ENCODE measurements at regions not wholly inside any gene's neighbourhood (a gene's known extent, or its start where the extent isn't known, plus 50 kb on each side); places are given as distances from the start of the nearest gene placed in this dataset.
A peak's percentile ranks its signal among the peaks of the same experiment; 100 is the strongest.
"Not testable (repeated sequence)": the region's sequence is repeated elsewhere in the genome, so short reads cannot be mapped to it uniquely, and the experiment has no call there.

- DNase-seq (ENCODE audit: extremely low read depth in 1 of 11, low read depth in 9 of 11, low spot score in 4 of 11) = no peak
These were observed 98.1 kb upstream of the SPOPL start for GRCh38 chr2:138403431-138403927.

- DNase-seq (ENCODE audit: extremely low read depth in 1 of 11, low read depth in 9 of 11, low spot score in 4 of 11) = no peak
These were observed 87.6 kb upstream of the SPOPL start for GRCh38 chr2:138414014-138414413.

DNA sequence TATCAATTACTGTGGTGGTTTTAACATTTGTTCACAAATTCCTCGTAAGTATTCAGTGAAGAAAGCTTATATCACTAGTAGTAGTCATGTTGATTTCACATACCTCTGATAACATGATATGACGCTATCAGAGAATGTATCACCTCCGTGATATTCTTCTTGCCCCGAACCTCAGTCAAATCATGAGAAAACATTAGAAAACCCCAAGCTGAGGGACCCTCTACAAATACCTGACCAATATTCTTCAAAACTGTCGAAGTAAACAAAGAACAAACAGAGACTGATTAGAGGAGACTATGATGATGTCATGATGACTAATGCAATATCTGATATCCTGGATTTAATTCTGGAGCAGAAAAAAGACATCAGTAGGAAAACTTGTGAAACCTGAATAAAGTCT is 85.6 kb upstream of the SPOPL start:
- DNase-seq (ENCODE audit: extremely low read depth in 1 of 11, low read depth in 9 of 11, low spot score in 4 of 11) = no peak

- no peak for DNase-seq (ENCODE audit: extremely low read depth in 1 of 11, low read depth in 9 of 11, low spot score in 4 of 11)
These were observed 83.1 kb upstream of the SPOPL start for GRCh38 chr2:138418453-138418852.

- no peak for DNase-seq (ENCODE audit: extremely low read depth in 1 of 11, low read depth in 9 of 11, low spot score in 4 of 11)
These were observed 80.1 kb upstream of the SPOPL start for GRCh38 chr2:138421315-138421970.

DNA sequence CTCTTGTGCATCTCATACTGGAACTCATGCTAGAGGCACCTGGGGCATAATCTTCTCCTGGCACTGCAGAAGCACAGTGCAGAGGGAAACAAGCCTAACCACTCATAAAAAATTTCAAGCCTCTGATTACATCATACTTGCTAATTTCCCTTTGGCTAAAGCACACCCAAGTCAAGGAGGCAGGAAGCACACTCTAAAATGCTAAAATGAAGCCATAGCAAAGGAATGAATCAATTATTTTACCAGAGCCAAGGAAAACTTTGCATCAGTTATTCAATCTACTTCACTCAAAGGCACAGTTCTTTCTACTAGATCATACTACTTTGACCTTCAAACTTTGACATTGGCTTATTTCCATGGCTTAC is 79.6 kb upstream of the SPOPL start:
- peak in 2 of 11 donors; percentile 1 to 13 for DNase-seq (ENCODE audit: extremely low read depth in 1 of 11, low read depth in 9 of 11, low spot score in 4 of 11)

DNA sequence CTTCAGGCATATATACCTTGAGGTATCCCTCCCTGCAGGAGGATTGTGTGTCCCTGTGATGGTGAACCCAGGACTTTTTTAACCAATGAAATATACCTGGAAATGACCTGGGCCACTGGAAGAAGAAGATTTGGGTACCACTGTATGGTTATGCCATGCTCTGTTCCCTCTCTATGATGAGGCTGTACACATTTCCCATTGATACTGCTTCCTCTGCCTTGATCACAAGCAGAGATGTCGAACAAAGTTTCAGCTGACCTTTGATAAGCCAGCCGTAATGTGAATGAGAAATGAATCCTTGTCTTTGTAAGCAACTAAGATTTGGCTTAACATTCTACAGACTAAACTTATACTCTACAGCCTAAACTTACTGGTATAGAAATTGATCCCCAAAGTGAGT is 78.4 kb upstream of the SPOPL start:
- DNase-seq (ENCODE audit: extremely low read depth in 1 of 11, low read depth in 9 of 11, low spot score in 4 of 11) = no peak

DNA sequence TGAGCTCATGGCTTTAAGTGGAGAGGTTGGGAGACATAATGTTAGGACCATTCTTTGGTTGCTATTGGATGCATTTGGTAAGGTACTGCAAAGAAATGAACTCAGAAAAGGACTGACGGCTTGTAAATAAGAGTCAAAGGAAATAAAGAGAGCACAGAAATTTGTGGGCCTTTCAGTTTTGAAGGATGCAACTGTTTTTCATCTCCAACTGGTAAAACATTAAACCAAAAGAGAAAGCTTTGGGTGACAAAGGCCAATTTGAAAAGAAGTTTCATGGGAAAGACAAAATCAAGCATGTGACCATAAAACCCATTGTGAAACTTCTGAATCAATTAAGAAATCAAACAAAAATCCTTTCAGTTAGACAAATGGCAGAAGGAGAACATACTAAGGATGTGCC is 77.8 kb upstream of the SPOPL start:
- no peak for DNase-seq (ENCODE audit: extremely low read depth in 1 of 11, low read depth in 9 of 11, low spot score in 4 of 11)

DNA sequence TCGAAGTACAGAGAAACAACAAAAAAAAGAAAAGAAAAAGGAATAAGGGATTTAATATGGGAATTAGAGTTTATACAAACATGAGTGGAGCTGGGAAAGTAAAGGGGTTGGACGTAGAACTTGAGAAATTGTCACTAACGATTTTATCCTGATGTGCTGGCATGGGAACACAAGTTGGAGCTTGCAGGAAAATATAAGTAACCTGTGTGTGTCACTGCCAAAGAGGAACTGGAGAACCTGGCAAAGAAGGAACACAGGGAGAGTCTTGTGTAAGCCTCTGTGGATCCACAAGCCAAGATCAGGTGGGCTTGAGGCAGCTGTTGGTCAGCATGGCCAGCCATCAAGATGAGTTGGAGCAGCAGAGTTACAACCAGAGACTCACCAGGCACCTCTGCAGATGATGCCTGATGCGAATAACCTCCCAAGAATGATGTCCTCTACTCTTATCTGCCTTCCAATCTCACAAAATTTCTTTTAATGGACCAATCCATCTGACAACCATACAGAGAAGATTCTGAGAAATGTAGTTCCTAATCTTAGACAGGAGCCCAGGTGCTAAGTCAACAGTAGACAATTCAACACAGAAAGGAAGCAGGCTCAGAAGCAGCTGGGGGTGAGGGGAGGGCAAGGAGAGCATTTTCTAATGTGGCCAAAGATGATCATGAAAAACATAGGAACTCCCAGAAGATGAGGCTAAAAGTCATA is 77.0 kb upstream of the SPOPL start:
- no peak for DNase-seq (ENCODE audit: extremely low read depth in 1 of 11, low read depth in 9 of 11, low spot score in 4 of 11)

DNA sequence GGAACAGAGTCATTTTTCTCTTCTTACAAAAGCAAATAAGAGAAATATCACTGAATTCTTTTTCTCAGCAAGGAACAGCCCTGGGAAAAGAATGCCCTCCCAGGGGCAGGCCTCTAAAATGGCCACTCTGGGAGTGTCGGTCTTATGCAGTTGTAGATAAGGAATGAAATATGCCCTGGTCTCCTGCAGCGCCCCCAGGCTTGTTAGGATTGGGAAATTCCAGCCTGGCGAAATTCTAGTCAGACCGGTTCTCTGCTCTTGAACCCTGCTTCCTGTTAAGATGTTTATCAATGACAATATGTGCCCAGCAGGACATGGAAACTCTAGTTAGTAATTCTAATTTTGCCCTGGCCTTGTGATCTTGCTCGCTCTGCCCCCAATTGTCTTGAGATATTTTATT is 75.5 kb upstream of the SPOPL start:
- DNase-seq (ENCODE audit: extremely low read depth in 1 of 11, low read depth in 9 of 11, low spot score in 4 of 11) = not testable (repeated sequence)

- DNase-seq (ENCODE audit: extremely low read depth in 1 of 11, low read depth in 9 of 11, low spot score in 4 of 11) = no peak
These were observed 72.7 kb upstream of the SPOPL start for GRCh38 chr2:138428710-138429440.

GRCh38 chr2:138430181-138430580 is 71.4 kb upstream of the SPOPL start:
- no peak for DNase-seq (ENCODE audit: extremely low read depth in 1 of 11, low read depth in 9 of 11, low spot score in 4 of 11)

DNA sequence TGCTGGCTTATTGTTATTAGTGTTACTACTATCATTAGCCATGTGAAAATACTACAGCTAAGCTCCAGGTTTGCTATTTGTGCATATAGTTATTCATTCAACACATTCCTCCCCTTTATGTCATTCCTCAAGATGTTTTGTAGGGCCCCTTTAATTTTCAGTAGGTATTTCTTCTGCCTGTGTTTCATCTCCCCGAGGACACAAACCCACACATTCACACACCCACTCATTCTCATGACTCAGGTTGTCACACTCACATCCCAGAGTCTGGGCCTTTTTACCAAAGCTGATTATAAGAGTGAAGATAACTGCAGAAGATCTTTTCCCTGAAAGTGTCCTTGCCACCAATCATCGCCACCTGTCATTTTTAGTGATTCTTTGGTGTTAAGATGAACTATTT is 68.6 kb upstream of the SPOPL start:
- no peak for DNase-seq (ENCODE audit: extremely low read depth in 1 of 11, low read depth in 9 of 11, low spot score in 4 of 11)

DNA sequence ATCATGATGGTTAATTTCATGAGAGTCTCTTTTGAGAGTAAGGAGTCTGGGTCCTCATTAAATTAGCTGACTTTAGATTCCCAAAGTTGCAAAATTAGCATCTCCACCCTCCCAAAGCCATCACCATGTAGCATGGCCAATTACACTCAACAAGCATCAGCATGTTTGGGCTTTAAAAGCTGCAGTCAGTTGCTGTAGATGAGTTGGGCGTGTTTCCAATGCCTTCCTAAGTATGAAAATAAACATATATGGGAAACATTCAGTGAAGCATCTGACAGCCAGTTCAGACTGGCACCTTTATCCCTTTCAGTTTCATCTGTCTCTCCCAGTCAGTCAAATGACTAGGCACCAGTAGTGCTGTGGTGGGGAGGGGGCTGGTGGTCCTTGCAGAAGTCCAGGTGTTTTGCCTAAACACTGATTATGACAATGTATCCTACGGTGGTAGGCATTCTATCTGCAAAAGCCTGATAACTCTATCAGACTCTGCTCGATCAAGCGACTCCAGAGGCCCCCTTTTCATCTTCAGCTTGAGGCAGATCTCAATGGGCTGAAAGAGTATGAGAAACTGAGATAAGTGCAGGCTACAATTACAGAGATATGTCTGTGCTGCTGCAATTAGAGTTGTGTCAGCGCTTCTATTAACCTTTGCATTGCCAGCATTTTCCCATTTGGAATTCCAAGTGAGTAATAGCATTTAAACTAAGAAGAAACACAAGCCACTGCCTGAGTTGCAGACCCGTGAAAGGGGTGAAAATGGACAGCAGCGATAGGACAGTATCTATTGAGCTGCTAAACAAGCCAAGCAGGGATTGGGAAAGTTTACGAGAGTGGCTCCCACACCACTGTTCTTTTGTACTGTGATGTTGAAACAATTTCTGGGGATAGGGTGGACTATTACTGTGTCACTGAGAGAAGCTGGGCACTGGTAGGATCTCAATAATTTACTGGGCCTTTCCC is 67.3 kb upstream of the SPOPL start:
- DNase-seq (ENCODE audit: extremely low read depth in 1 of 11, low read depth in 9 of 11, low spot score in 4 of 11) = no peak

DNA sequence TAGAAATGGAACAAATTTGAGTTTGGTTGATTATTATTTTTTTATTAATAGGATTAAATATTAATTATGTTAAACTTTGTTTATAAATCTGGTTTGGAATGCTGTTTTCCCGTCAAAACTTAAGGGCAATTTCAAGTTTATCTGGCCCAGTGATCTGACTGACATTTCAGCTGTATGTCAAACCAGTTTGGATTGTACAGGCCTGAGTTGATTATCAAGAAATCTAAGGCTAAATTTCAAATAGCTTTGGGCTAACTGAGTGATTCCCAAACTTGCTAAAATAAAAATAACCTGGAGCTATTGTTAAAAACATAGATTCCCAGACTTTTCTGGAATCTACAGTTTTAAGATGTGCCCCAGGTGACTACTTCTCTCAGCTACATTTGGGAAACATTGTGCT is 65.9 kb upstream of the SPOPL start:
- DNase-seq (ENCODE audit: extremely low read depth in 1 of 11, low read depth in 9 of 11, low spot score in 4 of 11) = no peak

GRCh38 chr2:138439733-138440132 is 61.8 kb upstream of the SPOPL start:
- DNase-seq (ENCODE audit: extremely low read depth in 1 of 11, low read depth in 9 of 11, low spot score in 4 of 11) = no peak

DNA sequence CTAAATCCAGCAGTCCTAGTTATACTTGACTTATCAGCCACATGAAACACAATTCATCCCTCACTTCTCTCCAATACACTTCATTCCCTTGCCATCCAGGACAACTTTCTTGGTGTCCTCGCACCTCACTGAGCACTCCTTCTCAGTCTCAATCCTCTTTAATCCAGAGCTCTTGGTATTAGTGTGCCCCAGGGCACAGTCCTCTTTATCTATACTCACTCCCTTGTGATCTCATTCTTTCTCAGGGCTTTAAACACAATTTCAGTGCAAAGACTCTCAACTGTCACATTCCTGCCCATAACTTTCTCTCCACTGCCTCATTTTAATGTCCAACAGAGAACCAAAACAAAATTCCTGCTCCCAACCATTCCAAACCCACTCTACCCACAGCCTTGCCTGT is 60.8 kb upstream of the SPOPL start:
- DNase-seq (ENCODE audit: extremely low read depth in 1 of 11, low read depth in 9 of 11, low spot score in 4 of 11) = no peak

DNA sequence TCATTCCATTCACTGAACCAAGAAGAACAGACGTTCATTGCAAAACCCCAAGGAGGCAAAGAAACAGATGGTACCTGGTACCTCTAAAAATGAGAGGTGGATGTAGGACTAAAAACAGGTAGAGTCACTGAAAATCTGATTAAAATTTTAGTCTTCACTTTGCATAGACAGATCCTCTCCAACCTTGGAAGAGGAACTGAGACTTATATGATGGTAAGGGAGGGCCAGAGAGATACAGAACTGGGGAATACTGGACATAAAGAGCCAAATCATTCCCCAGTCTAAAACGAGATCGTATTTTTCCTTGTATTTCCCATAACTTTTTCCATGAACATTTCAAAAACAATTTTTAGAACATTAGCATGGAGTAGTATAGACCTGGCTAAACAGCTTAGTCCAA is 59.7 kb upstream of the SPOPL start:
- no peak for DNase-seq (ENCODE audit: extremely low read depth in 1 of 11, low read depth in 9 of 11, low spot score in 4 of 11)

DNA sequence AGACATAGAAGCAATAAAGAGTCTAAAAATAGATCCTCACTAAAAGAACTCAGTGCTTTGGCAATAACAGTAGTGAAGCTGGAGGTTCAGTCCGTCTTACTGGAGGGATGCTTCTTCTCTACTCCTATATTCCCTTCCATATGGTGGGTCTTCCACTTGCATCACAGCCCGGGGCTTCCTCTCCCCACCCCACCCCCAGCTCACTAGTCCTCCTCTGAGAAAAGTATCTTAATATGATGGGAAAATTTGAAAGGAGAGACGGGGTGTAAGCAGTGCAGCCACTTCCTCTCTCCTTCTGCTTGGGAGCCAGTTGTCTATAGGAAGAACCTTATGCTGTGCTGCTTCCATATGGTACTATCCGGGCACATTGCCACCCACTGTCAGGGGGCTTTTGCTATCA is 57.2 kb upstream of the SPOPL start:
- DNase-seq (ENCODE audit: extremely low read depth in 1 of 11, low read depth in 9 of 11, low spot score in 4 of 11) = no peak

All from renal cortex interstitium (tissue), 11 donors.